Effector memory CD8-positive, alpha-beta T cell (primary cell): ENCODE measurements at regions not wholly inside any gene's neighbourhood (a gene's known extent, or its start where the extent isn't known, plus 50 kb on each side); places are given as distances from the start of the nearest gene placed in this dataset.

Experiments
- ATAC-seq: fragments of 150-1000 bp; cut with Tn5 transposase; replicated peaks from 2 replicates; pipeline ENCODE4 v1.10.0; 2021; ENCODE audit warnings: mild to moderate bottlenecking, moderate library complexity
- DNase-seq, 3 experiments: peaks; one replicate each; pipeline ENCODE4 v3.0.0; 2021
- H3K27ac Mint-ChIP-seq, 2 donors: one replicate each; pipeline ENCODE4 v1.8.0; 2022; ENCODE audit warnings: mild to moderate bottlenecking in 2 of 2, mixed read lengths in 2 of 2, moderate library complexity in 2 of 2
- H3K27me3 Mint-ChIP-seq, 2 donors: one replicate each; pipeline ENCODE4 v1.8.0; 2022; ENCODE audit warnings: mixed read lengths in 2 of 2
- H3K36me3 Mint-ChIP-seq: one replicate; pipeline ENCODE4 v1.8.0; 2022; ENCODE audit warnings: mild to moderate bottlenecking, moderate library complexity, mixed read lengths; ENCODE audit not compliant: insufficient read depth
- H3K4me1 Mint-ChIP-seq, 2 donors: one replicate each; pipeline ENCODE4 v1.8.0; 2022; ENCODE audit warnings: low read depth in 2 of 2, mixed read lengths in 2 of 2
- H3K4me3 Mint-ChIP-seq, 2 donors: one replicate each; pipeline ENCODE4 v1.8.0; 2022; ENCODE audit warnings: mild to moderate bottlenecking in 2 of 2, mixed read lengths in 2 of 2, moderate library complexity in 2 of 2
- H3K9me3 Mint-ChIP-seq, 2 donors: one replicate each; pipeline ENCODE4 v1.8.0; 2022; ENCODE audit warnings: mixed read lengths in 2 of 2

DNA sequence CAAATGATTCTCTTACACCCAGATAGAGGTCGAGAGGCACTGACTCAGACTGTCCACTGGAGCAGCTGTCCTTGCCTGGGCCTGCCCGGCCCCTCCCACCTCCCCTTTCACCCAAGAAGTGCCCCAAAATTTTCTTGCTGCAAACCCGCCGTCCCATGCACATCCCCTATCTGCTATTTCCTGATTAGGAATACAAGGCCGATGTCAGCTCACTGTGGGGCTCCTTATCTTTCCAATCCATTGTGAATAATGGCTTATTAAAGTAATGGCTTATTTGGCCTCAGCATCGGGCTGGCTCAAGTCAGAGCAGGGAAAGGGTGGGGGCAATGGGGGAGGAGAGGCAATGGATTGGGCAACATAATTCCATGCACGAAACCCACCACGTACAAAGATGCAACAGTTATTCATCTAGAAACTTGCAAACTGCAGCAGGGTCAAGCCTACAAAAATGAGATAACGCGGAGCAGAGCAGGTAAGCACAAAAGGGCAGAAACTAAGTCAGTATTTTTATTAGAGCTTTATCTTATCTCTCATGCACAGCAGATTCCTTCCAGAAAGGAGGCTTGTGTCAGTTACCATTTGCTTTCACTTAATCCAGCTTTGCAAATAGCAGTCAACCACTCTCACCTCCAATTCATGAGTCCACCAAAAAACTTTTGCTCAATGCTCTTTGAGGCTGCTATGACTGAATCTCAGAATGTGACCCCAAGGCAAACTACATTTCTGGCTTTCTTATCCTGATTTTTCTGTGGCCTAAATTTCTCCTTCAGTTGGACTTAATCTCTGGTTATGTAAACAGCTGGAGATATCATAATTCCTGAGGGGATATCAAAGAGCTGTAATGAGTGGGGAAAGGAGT is 138.2 kb upstream of the OSMR start:
- ATAC-seq (no peak), DNase-seq (no peak)
- H3K27ac Mint-ChIP-seq, result no peak overlapping the region
- peaks cover under 1 to 8% of the 10 kb centered on the region in 2 donors for H3K27me3 Mint-ChIP-seq
- H3K36me3 Mint-ChIP-seq, result no peaks in the 10 kb centered on the region
- H3K4me1 Mint-ChIP-seq, result no peaks in the 10 kb centered on the region
- H3K4me3 Mint-ChIP-seq, result no peak overlapping the region
- no peaks in the 10 kb centered on the region for H3K9me3 Mint-ChIP-seq

DNA sequence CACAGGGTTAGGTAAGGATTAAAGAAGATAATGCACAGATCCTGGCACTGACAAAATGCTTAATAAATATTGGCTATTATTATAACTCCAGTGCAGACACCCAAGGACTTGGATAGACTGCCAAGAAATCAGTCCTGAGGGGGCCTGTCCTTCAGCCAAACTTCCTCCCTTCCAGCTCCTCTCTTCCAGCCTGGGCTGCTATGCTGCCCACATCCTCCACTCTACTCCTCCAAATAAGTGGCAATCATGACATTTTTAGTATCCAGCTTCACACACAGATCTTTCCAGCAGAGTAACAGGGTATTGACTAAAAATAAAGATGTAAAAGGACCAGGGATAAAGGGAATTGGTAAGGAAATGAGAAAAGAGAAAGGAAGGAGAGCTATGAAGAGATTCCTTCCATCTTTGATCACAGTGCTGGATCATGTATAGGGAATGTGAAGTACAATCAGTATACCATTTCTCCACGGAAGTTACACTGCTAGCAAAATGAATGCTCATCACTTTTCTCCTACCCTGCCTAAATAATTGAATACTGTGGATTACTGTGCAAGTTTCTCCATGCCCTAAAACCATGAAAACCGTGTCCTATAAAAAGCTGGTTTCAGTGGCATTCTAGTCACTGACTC is 136.0 kb upstream of the OSMR start:
- peaks cover 14 to 20% of the 10 kb centered on the region in 2 donors for H3K27me3 Mint-ChIP-seq
- H3K27ac Mint-ChIP-seq, result no peak overlapping the region
- H3K4me1 Mint-ChIP-seq, result no peaks in the 10 kb centered on the region
- ATAC-seq (no peak), DNase-seq (no peak)
- H3K9me3 Mint-ChIP-seq, result no peaks in the 10 kb centered on the region
- H3K36me3 Mint-ChIP-seq, result no peaks in the 10 kb centered on the region
- H3K4me3 Mint-ChIP-seq, result no peak overlapping the region

DNA sequence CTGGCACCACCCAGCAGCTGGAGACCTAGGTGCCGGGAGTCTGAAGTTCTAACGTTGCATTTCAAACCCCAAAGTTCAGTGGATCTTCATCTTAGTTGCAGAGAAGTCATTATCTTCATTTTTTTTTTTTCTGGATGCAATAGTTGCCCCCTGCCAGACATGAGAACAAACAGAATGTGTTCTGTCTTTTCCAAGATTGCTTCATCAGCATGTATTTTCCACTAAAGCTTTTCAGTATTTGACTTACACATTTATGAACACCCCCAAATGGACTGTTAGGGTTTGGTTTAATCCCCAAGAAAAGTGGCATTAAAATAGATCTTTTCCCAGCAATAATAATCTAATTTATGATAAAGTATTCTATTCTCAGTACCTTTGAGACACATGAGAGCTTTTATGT is 135.2 kb upstream of the OSMR start:
- Mint-ChIP-seq H3K36me3 (no peaks in the 10 kb centered on the region), H3K27ac (no peak overlapping the region), H3K9me3 (no peaks in the 10 kb centered on the region), H3K27me3 (peaks cover 14 to 20% of the 10 kb centered on the region in 2 donors), H3K4me1 (no peaks in the 10 kb centered on the region), H3K4me3 (no peak overlapping the region)
- DNase-seq (no peak), ATAC-seq (no peak)

GRCh38 chr5:38712391-38712790 is 133.4 kb upstream of the OSMR start:
- peaks cover 10 to 20% of the 10 kb centered on the region in 2 donors for H3K27me3 Mint-ChIP-seq

GRCh38 chr5:38714240-38714639 is 131.6 kb upstream of the OSMR start:
- DNase-seq, result no peak
- peaks cover 16 to 20% of the 10 kb centered on the region in 2 donors for H3K27me3 Mint-ChIP-seq
- H3K4me1 Mint-ChIP-seq, result no peaks in the 10 kb centered on the region
- no peak for ATAC-seq
- no peak overlapping the region for H3K4me3 Mint-ChIP-seq
- H3K27ac Mint-ChIP-seq, result no peak overlapping the region
- no peaks in the 10 kb centered on the region for H3K9me3 Mint-ChIP-seq
- H3K36me3 Mint-ChIP-seq, result no peaks in the 10 kb centered on the region

More at GRCh38 chr5:38712391-38712790, 133.4 kb upstream of the OSMR start:
- Mint-ChIP-seq H3K9me3 (no peaks in the 10 kb centered on the region), H3K4me1 (no peaks in the 10 kb centered on the region), H3K36me3 (no peaks in the 10 kb centered on the region), H3K4me3 (no peak overlapping the region), H3K27ac (no peak overlapping the region)
- DNase-seq (no peak), ATAC-seq (no peak)

- Mint-ChIP-seq H3K9me3 (no peaks in the 10 kb centered on the region), H3K27ac (no peak overlapping the region), H3K4me3 (no peak overlapping the region), H3K4me1 (no peaks in the 10 kb centered on the region), H3K36me3 (no peaks in the 10 kb centered on the region), H3K27me3 (peaks cover 20 to 22% of the 10 kb centered on the region in 2 donors)
- no peak for ATAC-seq
- DNase-seq, result no peak
Measured at GRCh38 chr5:38714703-38715355, 131.0 kb upstream of the OSMR start.

GRCh38 chr5:38715696-38716095 is 130.1 kb upstream of the OSMR start:
- Mint-ChIP-seq H3K4me3 (no peak overlapping the region), H3K36me3 (no peaks in the 10 kb centered on the region), H3K4me1 (no peaks in the 10 kb centered on the region), H3K27ac (no peak overlapping the region), H3K27me3 (peaks cover 24 to 27% of the 10 kb centered on the region in 2 donors), H3K9me3 (no peaks in the 10 kb centered on the region)
- DNase-seq, result no peak
- ATAC-seq, result no peak

DNA sequence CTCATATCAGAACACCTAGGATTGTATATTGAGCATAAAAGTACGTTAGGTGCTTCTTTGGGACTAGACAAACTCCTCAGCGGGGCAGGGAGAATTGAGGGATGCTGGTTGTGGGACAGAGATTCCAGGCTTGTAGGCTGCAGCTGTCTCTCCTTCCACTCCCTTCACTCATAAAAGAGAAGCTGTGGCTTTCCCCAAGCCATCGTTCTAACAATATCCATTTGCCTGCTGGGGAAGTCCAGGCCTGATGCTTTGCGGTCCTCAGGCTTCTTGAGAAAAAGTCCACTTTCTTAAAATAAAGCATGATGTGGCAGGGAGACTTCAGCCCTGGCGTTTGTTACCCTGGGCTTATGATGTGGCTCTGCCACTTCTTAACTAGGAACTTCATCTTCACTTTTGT is 129.3 kb upstream of the OSMR start:
- Mint-ChIP-seq H3K9me3 (no peaks in the 10 kb centered on the region), H3K36me3 (no peaks in the 10 kb centered on the region), H3K27ac (no peak overlapping the region), H3K27me3 (peaks cover 32% of the 10 kb centered on the region in 2 donors), H3K4me1 (no peaks in the 10 kb centered on the region), H3K4me3 (no peak overlapping the region)
- DNase-seq, result no peak
- ATAC-seq, result no peak

DNA sequence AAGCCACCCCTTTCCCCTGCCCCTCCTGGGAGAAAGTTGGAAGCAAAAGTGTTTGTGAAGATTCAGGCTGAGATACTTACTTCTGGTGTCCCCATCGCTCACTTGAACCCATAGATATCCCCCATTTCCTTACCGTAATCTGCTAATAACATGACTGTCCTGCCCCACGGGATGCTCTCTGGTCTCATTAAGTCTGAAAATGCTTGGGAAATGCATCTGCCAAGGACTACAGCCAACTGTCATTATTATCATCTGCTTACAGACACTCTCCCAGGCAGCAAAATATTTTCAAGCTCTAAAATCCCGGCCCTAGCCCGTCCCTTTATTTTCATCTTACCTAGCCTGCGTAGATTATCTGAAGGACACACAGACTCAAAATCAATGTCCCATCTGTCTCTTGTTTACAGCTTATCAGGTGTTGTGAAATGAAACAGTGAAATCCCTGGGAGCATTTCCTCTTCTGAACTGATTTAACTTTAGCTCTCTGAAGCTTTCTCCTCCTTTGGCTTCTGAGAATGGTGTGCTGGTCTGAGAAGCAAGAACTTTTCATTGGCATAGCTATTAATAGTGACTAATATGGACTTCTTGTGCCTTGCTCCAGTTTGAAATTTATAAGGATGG is 126.9 kb upstream of the OSMR start:
- Mint-ChIP-seq H3K36me3 (no peaks in the 10 kb centered on the region), H3K27me3 (peaks cover 21 to 41% of the 10 kb centered on the region in 2 donors), H3K27ac (no peak overlapping the region), H3K9me3 (no peaks in the 10 kb centered on the region), H3K4me1 (no peaks in the 10 kb centered on the region), H3K4me3 (no peak overlapping the region)
- DNase-seq (no peak), ATAC-seq (no peak)

- H3K27ac Mint-ChIP-seq, result no peak overlapping the region
- no peak for DNase-seq
- no peaks in the 10 kb centered on the region for H3K4me1 Mint-ChIP-seq
- H3K27me3 Mint-ChIP-seq, result peaks cover 15 to 42% of the 10 kb centered on the region in 2 donors
- ATAC-seq, result no peak
- no peaks in the 10 kb centered on the region for H3K9me3 Mint-ChIP-seq
- H3K36me3 Mint-ChIP-seq, result no peaks in the 10 kb centered on the region
- no peak overlapping the region for H3K4me3 Mint-ChIP-seq
Measured at GRCh38 chr5:38719403-38719802, 126.4 kb upstream of the OSMR start.

DNA sequence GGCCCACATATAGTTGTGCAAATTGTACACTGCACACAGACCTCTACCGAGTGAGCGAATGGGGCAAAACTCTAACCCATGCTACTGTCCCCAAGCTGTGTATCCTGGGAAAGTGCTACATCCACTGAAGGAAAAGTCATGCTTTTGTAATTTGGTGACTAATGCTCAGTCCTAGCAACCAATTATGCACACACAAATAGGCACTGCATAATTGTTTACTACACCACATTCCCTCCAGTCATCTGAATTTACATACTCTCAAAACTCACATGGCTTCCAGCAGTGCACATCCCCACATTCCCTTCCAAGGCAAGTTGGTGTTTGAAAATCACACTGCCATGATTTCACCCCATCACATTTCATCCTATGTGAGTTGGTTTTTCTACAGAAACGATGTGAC is 125.9 kb upstream of the OSMR start:
- Mint-ChIP-seq H3K36me3 (no peaks in the 10 kb centered on the region), H3K27me3 (peaks cover 11 to 42% of the 10 kb centered on the region in 2 donors), H3K4me3 (no peak overlapping the region), H3K4me1 (no peaks in the 10 kb centered on the region), H3K27ac (no peak overlapping the region), H3K9me3 (no peaks in the 10 kb centered on the region)
- DNase-seq, result no peak
- no peak for ATAC-seq

- H3K27ac Mint-ChIP-seq, result no peak overlapping the region
- no peaks in the 10 kb centered on the region for H3K9me3 Mint-ChIP-seq
- H3K27me3 Mint-ChIP-seq, result peaks cover 19 to 42% of the 10 kb centered on the region in 2 donors
- H3K4me1 Mint-ChIP-seq, result no peaks in the 10 kb centered on the region
- H3K36me3 Mint-ChIP-seq, result no peaks in the 10 kb centered on the region
- no peak overlapping the region for H3K4me3 Mint-ChIP-seq
- DNase-seq (no peak), ATAC-seq (no peak)
Measured at GRCh38 chr5:38720554-38721361, 125.1 kb upstream of the OSMR start.

GRCh38 chr5:38722918-38723317 is 122.9 kb upstream of the OSMR start:
- Mint-ChIP-seq H3K36me3 (no peaks in the 10 kb centered on the region), H3K4me3 (no peak overlapping the region), H3K27ac (no peak overlapping the region), H3K4me1 (no peaks in the 10 kb centered on the region), H3K27me3 (peaks cover 40 to 42% of the 10 kb centered on the region in 2 donors), H3K9me3 (no peaks in the 10 kb centered on the region)
- ATAC-seq (no peak), DNase-seq (no peak)
